Activated T-cell treated with anti-CD3 and anti-CD28 coated beads, Interleukin-2, amount 50 U/mL, for 48 hours (primary cell): ENCODE measurements at regions not wholly inside any gene's neighbourhood (a gene's known extent, or its start where the extent isn't known, plus 50 kb on each side); places are given as distances from the start of the nearest gene placed in this dataset.

Experiments used
- DNase-seq, 2 experiments: peaks; one replicate each; pipeline ENCODE4 v3.0.0-alpha.2; 2020

- no peak for DNase-seq
Measured at GRCh38 chr10:44828508-44829142, 82.5 kb upstream of the TMEM72 start.

- no peak for DNase-seq
Measured at GRCh38 chr10:44829426-44829825, 81.7 kb upstream of the TMEM72 start.

- no peak for DNase-seq
Measured at GRCh38 chr10:44830022-44830421, 81.1 kb upstream of the TMEM72 start.

- no peak for DNase-seq
Measured at GRCh38 chr10:44831581-44831980, 79.6 kb upstream of the TMEM72 start.

GRCh38 chr10:44832595-44833390 lies 78.3 kb upstream of the TMEM72 start:
- DNase-seq = no peak

GRCh38 chr10:44834131-44834530 lies 77.0 kb upstream of the TMEM72 start:
- no peak for DNase-seq

GRCh38 chr10:44835300-44835699 lies 75.8 kb upstream of the TMEM72 start:
- DNase-seq = no peak

GRCh38 chr10:44843484-44843883 lies 67.7 kb upstream of the TMEM72 start:
- DNase-seq = no peak

GRCh38 chr10:44845361-44846175 lies 65.6 kb upstream of the TMEM72 start:
- DNase-seq = no peak

- DNase-seq = no peak
Measured at GRCh38 chr10:44847110-44847509, 64.0 kb upstream of the TMEM72 start.

GRCh38 chr10:44848211-44848610 lies 62.9 kb upstream of the TMEM72 start:
- no peak for DNase-seq

GRCh38 chr10:44849936-44850335 lies 61.2 kb upstream of the TMEM72 start:
- no peak for DNase-seq

GRCh38 chr10:44850356-44850934 lies 60.7 kb upstream of the TMEM72 start:
- DNase-seq = no peak

- no peak for DNase-seq
Measured at GRCh38 chr10:44851413-44851812, 59.7 kb upstream of the TMEM72 start.

- DNase-seq = no peak
Measured at GRCh38 chr10:44851881-44852280, 59.3 kb upstream of the TMEM72 start.

GRCh38 chr10:44853148-44853734 lies 57.9 kb upstream of the TMEM72 start:
- no peak for DNase-seq

- DNase-seq = no peak
Measured at GRCh38 chr10:44853796-44854195, 57.3 kb upstream of the TMEM72 start.

- DNase-seq = no peak
Measured at GRCh38 chr10:44854693-44855350, 56.3 kb upstream of the TMEM72 start.

- DNase-seq = no peak
Measured at GRCh38 chr10:44856696-44857095, 54.4 kb upstream of the TMEM72 start.

- DNase-seq = peak; percentile 77 to 78
Measured at GRCh38 chr10:44857363-44858016, 53.6 kb upstream of the TMEM72 start.

- DNase-seq = no peak
Measured at GRCh38 chr10:44858017-44858371, 53.1 kb upstream of the TMEM72 start.

GRCh38 chr10:44858988-44859387 lies 52.1 kb upstream of the TMEM72 start:
- DNase-seq = no peak
